Sigmoid colon (tissue), 4 donors: ENCODE measurements at regions not wholly inside any gene's neighbourhood (a gene's known extent, or its start where the extent isn't known, plus 50 kb on each side); places are given as distances from the start of the nearest gene placed in this dataset.

Experiments used
- CTCF ChIP-seq, 4 experiments: fragments of 450-650 bp in 3 of 4; fragments of 200-600 bp in 1 of 4; IDR thresholded peaks; one replicate each; pipeline ENCODE4 v1.5.1; 2016 to 2019; ENCODE audit warnings: antibody characterized with exemption in 4 of 4, mild to moderate bottlenecking in 3 of 4, moderate library complexity in 2 of 4
- EP300 ChIP-seq, 4 donors: sonication (generic); formaldehyde crosslinking; IDR thresholded peaks; one replicate each; pipeline ENCODE4 v1.6.1; 2017; ENCODE audit warnings: antibody characterized with exemption in 4 of 4
- POLR2AphosphoS5 ChIP-seq, 4 donors: sonication (generic); formaldehyde crosslinking; IDR thresholded peaks; one replicate each; pipeline ENCODE4 v1.6.1; 2017; ENCODE audit warnings: antibody characterized with exemption in 4 of 4

- TF ChIP-seq CTCF (IDR thresholded peaks at IDR 0.05) = no peak
- TF ChIP-seq POLR2AphosphoS5 (IDR thresholded peaks at IDR 0.05) = no peak
- no peak for TF ChIP-seq EP300 (IDR thresholded peaks at IDR 0.05)
Measured at GRCh38 chr13:33483471-33483870, 197.9 kb upstream of the STARD13 start.
